Hepatocyte (in vitro differentiated cells): ENCODE measurements at regions not wholly inside any gene's neighbourhood (a gene's known extent, or its start where the extent isn't known, plus 50 kb on each side); places are given as distances from the start of the nearest gene placed in this dataset.

Experiments used
- EZH2 ChIP-seq: fragments of 200-600 bp; sonication (generic); IDR thresholded peaks from 2 replicates; pipeline ENCODE4 v1.6.1; 2016; ENCODE audit warnings: antibody characterized with exemption, mild to moderate bottlenecking, borderline replicate concordance
- EZH2phosphoT487 ChIP-seq: fragments of 200-600 bp; sonication (generic); IDR thresholded peaks from one replicate; pipeline ENCODE4 v1.6.1; 2018; ENCODE audit warnings: antibody characterized with exemption, mild to moderate bottlenecking, low read depth, moderate library complexity; ENCODE audit not compliant: unreplicated experiment, severe bottlenecking
- TF ChIP-seq, protein P1 (sequence below): fragments of 200-600 bp; sonication (generic); IDR thresholded peaks from 2 replicates; pipeline ENCODE4 v1.5.1; 2016; ENCODE audit warnings: antibody characterized with exemption, mild to moderate bottlenecking; ENCODE audit not compliant: poor library complexity

DNA sequence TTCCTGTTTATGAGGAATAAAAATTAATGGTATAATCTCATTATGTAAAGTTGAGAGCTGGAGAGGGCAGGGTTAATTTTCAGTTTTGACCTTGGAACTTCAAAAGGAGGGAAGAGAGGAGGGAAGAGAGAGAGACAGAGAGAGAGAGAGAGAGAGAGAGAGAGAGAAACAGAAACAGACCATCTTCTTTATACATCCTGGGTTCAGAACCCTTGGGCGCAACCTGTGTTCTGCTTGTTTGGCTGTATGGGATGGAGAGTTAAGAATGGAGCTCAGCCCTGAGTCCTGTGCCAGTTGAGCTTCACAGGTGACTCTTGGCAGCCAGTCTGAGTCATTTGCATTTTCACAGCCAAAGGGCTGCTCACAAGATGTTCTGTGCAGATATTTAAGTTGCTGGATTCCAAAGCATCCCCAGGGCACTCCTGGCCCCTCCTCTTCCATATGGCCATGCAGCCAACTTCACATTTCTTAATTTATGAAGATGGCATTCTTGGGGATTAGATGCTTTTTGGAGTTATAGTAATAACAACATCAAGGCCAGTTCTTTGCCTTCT lies 143.5 kb downstream of the CARTPT start:
- TF ChIP-seq, protein P1, sequence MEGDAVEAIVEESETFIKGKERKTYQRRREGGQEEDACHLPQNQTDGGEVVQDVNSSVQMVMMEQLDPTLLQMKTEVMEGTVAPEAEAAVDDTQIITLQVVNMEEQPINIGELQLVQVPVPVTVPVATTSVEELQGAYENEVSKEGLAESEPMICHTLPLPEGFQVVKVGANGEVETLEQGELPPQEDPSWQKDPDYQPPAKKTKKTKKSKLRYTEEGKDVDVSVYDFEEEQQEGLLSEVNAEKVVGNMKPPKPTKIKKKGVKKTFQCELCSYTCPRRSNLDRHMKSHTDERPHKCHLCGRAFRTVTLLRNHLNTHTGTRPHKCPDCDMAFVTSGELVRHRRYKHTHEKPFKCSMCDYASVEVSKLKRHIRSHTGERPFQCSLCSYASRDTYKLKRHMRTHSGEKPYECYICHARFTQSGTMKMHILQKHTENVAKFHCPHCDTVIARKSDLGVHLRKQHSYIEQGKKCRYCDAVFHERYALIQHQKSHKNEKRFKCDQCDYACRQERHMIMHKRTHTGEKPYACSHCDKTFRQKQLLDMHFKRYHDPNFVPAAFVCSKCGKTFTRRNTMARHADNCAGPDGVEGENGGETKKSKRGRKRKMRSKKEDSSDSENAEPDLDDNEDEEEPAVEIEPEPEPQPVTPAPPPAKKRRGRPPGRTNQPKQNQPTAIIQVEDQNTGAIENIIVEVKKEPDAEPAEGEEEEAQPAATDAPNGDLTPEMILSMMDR: no peak
- TF ChIP-seq EZH2phosphoT487: no peak
- no peak for TF ChIP-seq EZH2
